Neuronal stem cell (in vitro differentiated cells): ENCODE measurements at regions not wholly inside any gene's neighbourhood (a gene's known extent, or its start where the extent isn't known, plus 50 kb on each side); places are given as distances from the start of the nearest gene placed in this dataset.

Experiments used
- DNase-seq: peaks from one replicate; pipeline ENCODE4 v3.0.0-alpha.2; 2013; ENCODE audit warnings: low spot score
- H2AFZ ChIP-seq: one replicate; pipeline ENCODE4 v1.6.1; 2013; ENCODE audit warnings: mild to moderate bottlenecking, low read length, inconsistent platforms
- H2AK5ac ChIP-seq: 2 replicates; pipeline ENCODE4 v1.6.1; 2013; ENCODE audit warnings: low read depth, mild to moderate bottlenecking, inconsistent platforms, low read length, moderate library complexity, mixed read lengths
- H2BK120ac ChIP-seq: 2 replicates; pipeline ENCODE4 v1.6.1; 2013; ENCODE audit warnings: low read depth, mild to moderate bottlenecking, inconsistent platforms, low read length, moderate library complexity, mixed read lengths
- H2BK12ac ChIP-seq: one replicate; pipeline ENCODE4 v1.6.1; 2013; ENCODE audit warnings: low read length, inconsistent platforms
- H2BK15ac ChIP-seq: 2 replicates; pipeline ENCODE4 v1.6.1; 2013; ENCODE audit warnings: mild to moderate bottlenecking, low read length, inconsistent platforms, mixed read lengths
- H2BK5ac ChIP-seq: one replicate; pipeline ENCODE4 v1.6.1; 2013; ENCODE audit warnings: inconsistent platforms, mild to moderate bottlenecking, low read length, moderate library complexity
- H3K14ac ChIP-seq: one replicate; pipeline ENCODE4 v1.6.1; 2013; ENCODE audit warnings: low read length, inconsistent platforms
- H3K18ac ChIP-seq: 2 replicates; pipeline ENCODE4 v1.6.1; 2013; ENCODE audit warnings: low read length, inconsistent platforms
- H3K23ac ChIP-seq: 2 replicates; pipeline ENCODE4 v1.6.1; 2013; ENCODE audit warnings: low read depth, mild to moderate bottlenecking, mixed read lengths, low read length, inconsistent platforms; ENCODE audit not compliant: poor library complexity
- H3K27ac ChIP-seq: replicated peaks from 3 replicates; pipeline ENCODE4 v1.5.1; 2013; ENCODE audit warnings: low read length, inconsistent platforms
- H3K27me3 ChIP-seq, 3 experiments: 2 replicates each; pipeline ENCODE4 v1.6.1; 2013; ENCODE audit warnings: low read length in 3 of 3, mild to moderate bottlenecking in 2 of 3, inconsistent platforms in 1 of 3, low read depth in 1 of 3, mixed read lengths in 1 of 3, moderate library complexity in 1 of 3; ENCODE audit not compliant: control insufficient read depth in 3 of 3, insufficient read depth in 3 of 3
- H3K36me3 ChIP-seq, 2 donors: replicated peaks in 1 of 2; 2 replicates each; pipeline ENCODE4 v1.6.1; 2013; ENCODE audit warnings: low read length in 2 of 2; ENCODE audit not compliant: control insufficient read depth in 2 of 2, insufficient read depth in 2 of 2
- H3K4ac ChIP-seq: 2 replicates; pipeline ENCODE4 v1.6.1; 2013; ENCODE audit warnings: inconsistent platforms, mild to moderate bottlenecking, low read length, moderate library complexity
- H3K4me1 ChIP-seq, 2 donors: 1 replicate in 1 of 2; 2 replicates in 1 of 2; pipeline ENCODE4 v1.6.1; 2013; ENCODE audit warnings: low read length in 2 of 2, low read depth in 1 of 2; ENCODE audit not compliant: control insufficient read depth in 2 of 2, insufficient read depth in 1 of 2
- H3K4me2 ChIP-seq: one replicate; pipeline ENCODE4 v1.6.1; 2013; ENCODE audit warnings: mild to moderate bottlenecking, low read length, inconsistent platforms; ENCODE audit not compliant: insufficient read depth, poor library complexity, severe bottlenecking
- H3K4me3 ChIP-seq, 2 donors: 2 replicates each; pipeline ENCODE4 v1.5.1; 2013; ENCODE audit warnings: low read length in 2 of 2, mild to moderate bottlenecking in 2 of 2, inconsistent platforms in 1 of 2, moderate library complexity in 1 of 2
- H3K79me1 ChIP-seq: one replicate; pipeline ENCODE4 v1.6.1; 2013; ENCODE audit warnings: low read depth, mild to moderate bottlenecking, inconsistent platforms, low read length, moderate library complexity
- H3K9ac ChIP-seq: one replicate; pipeline ENCODE4 v1.6.1; 2013; ENCODE audit warnings: mild to moderate bottlenecking, low read depth, low read length, inconsistent platforms; ENCODE audit not compliant: poor library complexity
- H3K9me3 ChIP-seq, 2 donors: replicated peaks in 1 of 2; 2 replicates each; pipeline versions ENCODE3 to v1.6.1; 2013; ENCODE audit warnings: low read length in 2 of 2, mild to moderate bottlenecking in 2 of 2, inconsistent platforms in 1 of 2, low read depth in 1 of 2, mixed read lengths in 1 of 2, moderate library complexity in 1 of 2; ENCODE audit not compliant: control insufficient read depth in 2 of 2, insufficient read depth in 1 of 2
- H4K8ac ChIP-seq: one replicate; pipeline ENCODE4 v1.6.1; 2013; ENCODE audit warnings: low read depth, mild to moderate bottlenecking, inconsistent platforms, low read length, moderate library complexity
- H4K91ac ChIP-seq: one replicate; pipeline ENCODE4 v1.6.1; 2013; ENCODE audit warnings: low read length, low read depth, mild to moderate bottlenecking, inconsistent platforms; ENCODE audit not compliant: poor library complexity
- WGBS, 2 donors: extraction: QIAGEN DNeasy Blood & Tissue Kit; methylation state at CpG; one replicate each; pipeline ENCODE4 v1.1.7; 2013; ENCODE audit warnings: missing lambda C conversion rate in 2 of 2, mixed read lengths in 1 of 2; ENCODE audit not compliant: insufficient read length in 2 of 2, insufficient replicate concordance in 1 of 2; ENCODE audit errors: extremely low coverage in 2 of 2; 5-methylcytosine and 5-hydroxymethylcytosine counted together

DNA sequence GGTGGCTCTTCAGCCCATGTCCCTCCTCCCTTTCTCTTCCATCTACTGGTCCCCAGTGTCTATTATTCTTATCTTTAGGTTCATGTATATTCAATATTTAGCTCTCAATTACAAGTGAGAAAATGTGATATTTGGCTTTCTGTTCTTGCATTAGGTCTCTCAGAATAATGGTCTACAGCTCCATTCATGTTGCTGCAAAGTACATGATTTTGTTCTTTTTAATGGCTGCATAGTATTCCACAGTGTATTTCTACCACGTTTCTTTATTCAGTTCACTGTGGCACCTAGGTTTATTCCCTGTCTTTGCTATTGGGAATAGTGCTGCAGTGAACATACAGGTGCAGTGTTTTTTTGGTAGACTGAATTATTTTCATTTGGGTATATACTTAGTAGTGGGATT lies 1308.8 kb downstream of the EFNA5 start:
- H2AFZ ChIP-seq = no peak overlapping the region
- no peak overlapping the region for H3K27ac ChIP-seq
- no peak overlapping the region for H2BK15ac ChIP-seq
- H3K9ac ChIP-seq = no peak overlapping the region
- no peak overlapping the region for H3K18ac ChIP-seq
- H3K4me2 ChIP-seq = no peak overlapping the region
- no peak overlapping the region for H2BK120ac ChIP-seq
- no peak overlapping the region for H4K8ac ChIP-seq
- H2AK5ac ChIP-seq = no peak overlapping the region
- H4K91ac ChIP-seq = no peak overlapping the region
- H3K23ac ChIP-seq = no peak overlapping the region
- no peak overlapping the region for H3K14ac ChIP-seq
- no peak overlapping the region for H3K4me3 ChIP-seq
- no peaks in the 10 kb centered on the region for H3K27me3 ChIP-seq
- no peaks in the 10 kb centered on the region for H3K9me3 ChIP-seq
- no peak overlapping the region for H2BK5ac ChIP-seq
- WGBS, 2 donors = no CpG with 5 or more reads among the region's 1 CpG
- H2BK12ac ChIP-seq = no peak overlapping the region
- no peak for DNase-seq
- H3K4ac ChIP-seq = no peak overlapping the region
- H3K4me1 ChIP-seq = no peaks in the 10 kb centered on the region
- H3K79me1 ChIP-seq = no peaks in the 10 kb centered on the region
- no peaks in the 10 kb centered on the region for H3K36me3 ChIP-seq

- Histone ChIP-seq H3K9me3 (no peaks in the 10 kb centered on the region), H2BK12ac (no peak overlapping the region), H4K91ac (no peak overlapping the region), H3K36me3 (no peaks in the 10 kb centered on the region), H3K4me1 (no peaks in the 10 kb centered on the region), H3K4ac (no peak overlapping the region), H4K8ac (no peak overlapping the region), H2BK15ac (no peak overlapping the region), H3K4me3 (no peak overlapping the region), H2BK5ac (no peak overlapping the region), H3K79me1 (no peaks in the 10 kb centered on the region), H3K23ac (no peak overlapping the region), H2AK5ac (no peak overlapping the region), H3K27me3 (no peaks in the 10 kb centered on the region), H2AFZ (no peak overlapping the region), H3K4me2 (no peak overlapping the region), H2BK120ac (no peak overlapping the region), H3K18ac (no peak overlapping the region), H3K27ac (no peak overlapping the region), H3K14ac (no peak overlapping the region), H3K9ac (no peak overlapping the region)
- no peak for DNase-seq
- WGBS, 2 donors = no CpG with 5 or more reads among the region's 2 CpGs
Measured at GRCh38 chr5:106331415-106331814, 1339.3 kb downstream of the EFNA5 start.

GRCh38 chr5:106324356-106324755 lies 1346.4 kb downstream of the EFNA5 start:
- no peak overlapping the region for H3K14ac ChIP-seq
- H3K23ac ChIP-seq = no peak overlapping the region
- no peaks in the 10 kb centered on the region for H3K79me1 ChIP-seq
- H3K9ac ChIP-seq = no peak overlapping the region
- no peak overlapping the region for H2BK15ac ChIP-seq
- no peak overlapping the region for H3K4me2 ChIP-seq
- no peak overlapping the region for H4K91ac ChIP-seq
- H3K27ac ChIP-seq = no peak overlapping the region
- no peak overlapping the region for H2AFZ ChIP-seq
- no peak overlapping the region for H3K18ac ChIP-seq
- H3K9me3 ChIP-seq = no peaks in the 10 kb centered on the region
- H3K4me3 ChIP-seq = no peak overlapping the region
- no peak overlapping the region for H2AK5ac ChIP-seq
- no peak overlapping the region for H4K8ac ChIP-seq
- no peaks in the 10 kb centered on the region for H3K36me3 ChIP-seq
- no peaks in the 10 kb centered on the region for H3K4me1 ChIP-seq
- H3K4ac ChIP-seq = no peak overlapping the region
- no peaks in the 10 kb centered on the region for H3K27me3 ChIP-seq
- H2BK5ac ChIP-seq = no peak overlapping the region
- no peak overlapping the region for H2BK12ac ChIP-seq
- DNase-seq = no peak
- WGBS, 2 donors = no CpG with 5 or more reads among the region's 2 CpGs
- H2BK120ac ChIP-seq = no peak overlapping the region

DNA sequence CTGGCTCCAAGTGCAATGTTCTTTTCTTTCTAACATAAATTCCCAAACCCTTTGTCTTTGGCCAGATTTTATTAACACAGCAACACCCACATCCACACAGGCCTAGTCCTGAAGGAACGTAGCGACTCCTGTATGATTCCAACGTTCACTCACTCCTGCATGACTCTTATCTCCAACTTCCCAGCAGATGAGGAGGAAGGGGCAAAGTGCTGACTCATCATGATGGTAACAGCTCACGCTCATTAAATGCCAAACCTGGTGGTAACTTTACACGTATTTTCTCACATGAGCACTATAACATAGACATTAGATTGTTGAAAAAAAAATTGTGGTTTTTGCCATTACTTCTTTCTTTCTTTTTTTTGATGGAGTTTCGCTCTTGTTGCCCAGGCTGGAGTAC lies 1349.5 kb downstream of the EFNA5 start:
- H2BK5ac ChIP-seq = no peak overlapping the region
- H3K4me1 ChIP-seq = no peaks in the 10 kb centered on the region
- WGBS, 2 donors = no CpG with 5 or more reads among the region's 6 CpGs
- H2AK5ac ChIP-seq = no peak overlapping the region
- no peak for DNase-seq
- H2BK15ac ChIP-seq = no peak overlapping the region
- no peak overlapping the region for H3K4me2 ChIP-seq
- H3K18ac ChIP-seq = no peak overlapping the region
- no peak overlapping the region for H3K27ac ChIP-seq
- H3K23ac ChIP-seq = no peak overlapping the region
- H2AFZ ChIP-seq = no peak overlapping the region
- H4K91ac ChIP-seq = no peak overlapping the region
- H4K8ac ChIP-seq = no peak overlapping the region
- no peak overlapping the region for H3K14ac ChIP-seq
- H3K9ac ChIP-seq = peak overlapping the region; percentile 50
- no peaks in the 10 kb centered on the region for H3K36me3 ChIP-seq
- H3K79me1 ChIP-seq = no peaks in the 10 kb centered on the region
- H3K27me3 ChIP-seq = no peaks in the 10 kb centered on the region
- H3K4ac ChIP-seq = no peak overlapping the region
- no peaks in the 10 kb centered on the region for H3K9me3 ChIP-seq
- no peak overlapping the region for H2BK12ac ChIP-seq
- no peak overlapping the region for H2BK120ac ChIP-seq
- H3K4me3 ChIP-seq = no peak overlapping the region
